HK-2 (cell line): ENCODE measurements at regions not wholly inside any gene's neighbourhood (a gene's known extent, or its start where the extent isn't known, plus 50 kb on each side); places are given as distances from the start of the nearest gene placed in this dataset.

Experiments
- DNase-seq: peaks from one replicate; pipeline ENCODE4 v3.0.0-alpha.2; 2018; ENCODE audit not compliant: unreplicated experiment

GRCh38 chr6:91812596-91813274, 1225.9 kb upstream of the MAP3K7 start:
- no peak for DNase-seq

- DNase-seq: no peak
Measured at GRCh38 chr6:91804981-91805380, 1218.1 kb upstream of the MAP3K7 start.

DNA sequence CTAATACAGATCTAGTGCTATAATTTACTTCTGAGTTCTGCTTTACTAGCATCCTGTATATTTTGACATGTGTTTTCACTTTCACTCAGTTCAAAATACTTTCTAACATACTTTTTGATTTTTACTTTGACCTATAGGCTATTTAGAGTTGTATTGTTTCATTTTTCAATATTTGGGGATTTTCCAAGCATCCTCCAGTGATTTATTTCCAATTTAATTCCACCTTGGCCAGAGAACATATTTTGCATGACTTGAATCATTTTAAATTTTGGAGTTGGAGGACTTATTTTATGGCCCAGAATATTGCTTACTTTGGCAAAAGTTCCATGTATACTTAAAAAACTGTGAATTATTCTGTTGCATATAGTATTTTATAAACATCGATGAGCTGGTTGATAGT, 1215.6 kb upstream of the MAP3K7 start:
- no peak for DNase-seq

- no peak for DNase-seq
Measured at GRCh38 chr6:91796603-91797002, 1209.7 kb upstream of the MAP3K7 start.

GRCh38 chr6:91788501-91788900, 1201.6 kb upstream of the MAP3K7 start:
- no peak for DNase-seq

DNA sequence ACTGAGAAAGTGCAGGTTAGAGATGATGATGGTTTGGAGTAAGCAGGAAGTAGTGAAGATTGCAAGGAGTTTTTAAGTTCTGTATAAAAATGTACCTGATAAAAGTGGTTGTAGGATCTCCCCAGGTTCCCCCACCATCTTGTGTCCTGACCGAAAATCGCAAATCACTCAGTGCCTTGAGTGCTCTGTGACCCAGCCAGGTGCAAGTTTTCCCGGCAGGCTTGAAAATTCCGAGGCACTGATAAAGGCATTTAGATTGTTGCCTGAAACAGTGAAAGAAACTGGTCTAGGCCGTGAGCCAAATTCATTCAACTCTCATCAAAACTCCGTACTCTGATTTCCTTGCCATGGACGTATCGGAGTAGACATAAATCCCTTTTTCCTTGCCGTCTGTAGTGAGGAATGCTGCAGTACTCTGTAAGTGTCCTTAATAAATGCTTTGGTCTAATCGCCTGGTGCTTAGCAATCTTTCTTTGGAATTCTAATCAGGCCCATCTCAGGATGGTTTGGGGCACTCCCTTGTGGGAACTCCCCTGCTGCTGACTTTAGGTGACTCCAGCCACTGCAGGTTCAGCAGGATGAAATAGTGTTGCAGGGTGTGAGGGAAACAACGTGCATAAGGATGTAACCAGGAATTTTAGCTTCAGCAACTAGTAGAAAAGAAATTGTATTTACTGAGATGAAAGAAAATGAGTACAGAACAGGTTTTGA, 1199.8 kb upstream of the MAP3K7 start:
- no peak for DNase-seq

DNA sequence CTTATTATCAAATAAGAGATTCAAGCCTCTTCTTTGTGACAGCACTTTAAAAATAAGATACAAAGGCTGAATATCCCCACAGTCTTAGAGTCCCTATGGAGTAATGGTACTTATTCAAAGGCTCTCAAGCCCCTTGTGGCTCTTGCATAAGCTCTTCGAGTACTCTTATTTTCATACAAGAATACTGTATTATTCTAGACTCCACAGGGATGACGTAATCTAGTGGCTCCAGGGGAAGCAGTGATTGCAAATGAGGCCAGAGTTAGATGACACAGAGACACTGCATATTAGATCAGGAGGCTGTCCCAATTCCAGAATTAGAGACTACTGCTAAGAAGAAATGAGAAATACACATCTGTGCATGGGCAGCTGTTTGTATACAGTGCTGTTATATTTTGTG, 1195.9 kb upstream of the MAP3K7 start:
- no peak for DNase-seq

DNA sequence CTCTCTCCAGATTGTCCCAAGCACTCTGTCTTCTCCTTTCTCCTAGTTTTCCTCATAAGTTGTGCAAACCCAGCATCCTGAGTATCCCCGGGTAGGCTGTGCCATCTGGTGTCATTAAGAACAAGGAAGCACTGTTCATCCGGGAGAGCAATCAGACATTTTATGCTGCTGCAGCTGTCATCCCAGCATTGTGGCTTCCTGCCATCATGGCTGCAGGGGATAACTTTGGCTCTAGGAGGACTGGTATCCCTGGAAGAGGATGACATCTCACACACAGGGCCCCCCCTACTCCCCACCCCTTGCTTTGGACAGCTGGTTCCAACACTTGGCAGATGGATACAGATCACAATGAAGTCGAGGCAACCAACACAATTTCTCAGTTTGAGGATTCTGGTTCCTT, 1195.1 kb upstream of the MAP3K7 start:
- no peak for DNase-seq

DNA sequence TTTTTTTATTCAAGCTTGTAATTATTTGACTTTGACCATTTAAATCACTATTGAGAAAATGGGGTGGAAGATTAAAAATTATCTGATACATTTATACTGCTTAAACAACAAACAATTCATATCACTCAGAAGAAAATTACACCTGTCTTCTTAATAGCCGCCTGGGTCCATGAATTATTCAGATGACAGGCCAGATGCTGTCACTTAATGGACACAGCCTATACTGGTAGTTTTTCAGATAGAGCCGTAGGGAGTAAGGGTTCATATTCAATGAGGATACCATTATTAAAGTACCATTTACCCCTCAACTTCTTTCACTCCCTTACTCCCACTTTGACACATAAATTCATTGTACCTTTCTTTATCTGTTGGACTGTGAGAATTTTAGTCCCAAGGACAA, 1193.4 kb upstream of the MAP3K7 start:
- DNase-seq: no peak

DNA sequence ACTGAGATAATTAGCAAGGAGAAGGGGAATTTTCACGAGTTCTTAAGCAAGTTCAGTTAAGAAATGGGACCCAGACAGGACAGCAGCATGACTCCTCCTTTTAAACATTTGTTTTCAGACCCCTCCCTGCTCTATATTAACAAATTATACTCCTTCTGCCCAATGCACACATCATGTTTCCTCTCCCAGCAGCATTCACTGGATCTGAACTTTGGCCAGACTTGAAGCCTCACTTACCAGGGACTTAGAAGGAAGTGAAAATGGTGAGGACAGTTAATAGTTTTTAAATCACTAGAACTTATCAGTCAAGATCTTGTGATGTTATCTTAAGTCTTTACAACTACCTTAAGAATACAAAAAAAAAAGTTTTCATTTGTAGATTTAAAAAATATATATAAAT, 1174.7 kb upstream of the MAP3K7 start:
- no peak for DNase-seq

DNA sequence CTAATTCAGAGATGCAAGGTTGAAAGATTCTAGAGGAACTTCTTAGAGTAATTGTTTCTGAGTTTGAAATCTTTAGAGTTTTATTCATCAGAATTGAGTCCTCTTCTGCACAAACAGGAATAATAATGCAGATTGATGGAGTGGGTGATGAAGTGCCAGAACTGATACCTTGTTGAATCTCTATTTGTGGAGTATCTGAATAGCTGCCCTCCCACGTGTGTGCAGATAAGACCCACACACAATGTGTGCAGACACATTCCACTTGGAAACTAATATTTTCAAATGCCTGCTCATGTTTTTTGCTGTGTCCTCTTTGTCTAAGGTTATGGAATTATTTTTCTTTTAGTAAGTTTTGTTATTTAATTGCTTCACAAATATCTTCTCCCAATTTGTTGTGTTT, 1167.8 kb upstream of the MAP3K7 start:
- DNase-seq: no peak

- no peak for DNase-seq
Measured at GRCh38 chr6:91751526-91751925, 1164.7 kb upstream of the MAP3K7 start.

- no peak for DNase-seq
Measured at GRCh38 chr6:91744566-91744965, 1157.7 kb upstream of the MAP3K7 start.

- DNase-seq: no peak
Measured at GRCh38 chr6:91743756-91744155, 1156.9 kb upstream of the MAP3K7 start.

DNA sequence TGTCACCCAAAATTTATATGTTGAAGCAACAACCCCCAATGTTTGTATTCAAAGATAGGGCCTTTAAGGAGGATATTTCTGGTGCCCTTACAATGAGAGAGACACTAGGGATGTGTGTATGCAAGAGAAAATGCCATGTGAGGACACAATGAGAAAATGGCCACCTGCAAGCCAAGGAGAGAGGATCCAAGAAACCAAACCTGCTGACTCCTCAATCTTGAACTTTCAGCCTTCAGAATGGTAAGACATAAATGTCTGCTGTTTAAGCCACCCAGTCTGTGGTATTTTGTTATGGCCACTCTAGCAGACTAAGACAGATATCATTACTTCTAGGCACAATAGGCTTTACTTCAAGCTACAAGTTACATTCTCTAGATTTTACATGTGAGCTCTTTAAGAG, 1145.1 kb upstream of the MAP3K7 start:
- DNase-seq: no peak

DNA sequence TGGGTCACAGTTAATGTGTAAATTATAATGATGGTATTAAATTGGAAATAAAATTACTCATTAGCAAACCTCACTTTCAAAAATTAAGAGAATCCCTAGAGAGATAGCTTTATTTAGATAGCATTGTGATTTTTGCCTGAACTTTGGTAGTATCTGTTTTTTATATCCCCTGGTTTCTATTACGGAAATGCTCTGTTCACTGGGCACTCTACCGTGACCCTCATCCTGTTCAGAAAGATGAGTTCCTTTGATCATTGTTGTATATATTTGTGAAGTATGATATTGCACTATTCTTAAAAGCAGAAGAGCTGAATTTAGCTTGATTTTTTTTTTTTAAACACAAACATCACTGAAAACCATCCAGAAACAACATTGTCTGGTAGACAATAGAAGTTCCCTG, 1143.8 kb upstream of the MAP3K7 start:
- DNase-seq: no peak

GRCh38 chr6:91720324-91720723, 1133.5 kb upstream of the MAP3K7 start:
- no peak for DNase-seq

DNA sequence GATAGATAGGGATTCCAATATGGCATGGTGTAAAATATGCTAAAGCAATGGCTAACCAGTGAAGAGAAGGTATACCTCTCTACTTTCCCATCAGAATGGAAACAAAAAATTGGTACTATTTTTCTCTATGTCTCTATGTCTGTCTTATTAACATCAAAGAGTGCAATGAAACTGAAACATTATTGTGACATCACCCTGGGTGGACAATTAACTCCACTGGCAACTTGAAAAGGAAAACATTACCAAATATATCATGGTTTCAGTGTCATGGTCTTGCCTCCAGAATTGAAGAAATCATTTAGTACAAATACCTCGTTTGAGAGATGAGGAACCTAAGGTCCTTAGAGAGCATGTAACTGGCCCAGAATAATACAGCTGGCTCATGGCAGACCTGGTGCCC, 1132.5 kb upstream of the MAP3K7 start:
- DNase-seq: no peak

GRCh38 chr6:91718198-91718597, 1131.3 kb upstream of the MAP3K7 start:
- DNase-seq: no peak

DNA sequence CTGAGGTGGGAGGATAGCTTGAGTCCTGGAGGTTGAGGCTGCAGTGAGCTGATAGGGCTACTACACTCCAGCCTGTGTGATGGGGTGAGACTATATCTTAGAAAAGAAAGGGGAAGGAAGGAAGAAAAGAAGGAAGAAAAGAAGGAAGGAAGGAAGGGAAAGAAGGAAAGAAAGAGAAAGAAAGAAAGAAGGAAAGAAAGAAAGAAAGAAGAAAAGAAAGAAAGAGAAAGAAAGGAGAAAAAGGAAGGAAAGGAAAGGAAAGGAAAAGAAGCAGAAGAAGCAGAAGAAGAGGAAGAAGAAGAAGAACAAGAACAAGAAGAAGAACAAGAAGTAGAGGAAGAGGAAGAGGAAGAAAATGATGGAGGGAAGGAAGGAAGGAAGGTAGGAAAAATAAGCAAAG, 1130.2 kb upstream of the MAP3K7 start:
- no peak for DNase-seq

DNA sequence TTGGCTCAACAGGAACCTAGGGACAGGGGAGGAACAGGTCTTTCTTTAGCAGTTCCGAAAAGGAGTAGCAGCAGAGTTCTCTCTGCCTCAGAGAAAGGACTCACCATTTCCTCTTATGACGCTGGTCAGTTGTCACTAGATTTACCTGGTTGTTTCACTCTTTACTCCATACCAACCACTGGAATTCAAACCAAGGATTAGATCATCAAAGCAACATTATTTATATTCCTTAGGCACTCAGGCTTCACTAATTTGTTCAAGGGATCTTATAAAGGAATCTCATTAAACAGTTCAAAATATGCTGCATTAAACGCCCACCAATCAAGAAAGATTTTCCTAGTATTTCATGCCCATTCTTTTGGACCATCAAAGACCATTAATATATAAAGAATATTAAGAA, 1129.5 kb upstream of the MAP3K7 start:
- DNase-seq: no peak

- DNase-seq: no peak
Measured at GRCh38 chr6:91715171-91715805, 1128.4 kb upstream of the MAP3K7 start.

DNA sequence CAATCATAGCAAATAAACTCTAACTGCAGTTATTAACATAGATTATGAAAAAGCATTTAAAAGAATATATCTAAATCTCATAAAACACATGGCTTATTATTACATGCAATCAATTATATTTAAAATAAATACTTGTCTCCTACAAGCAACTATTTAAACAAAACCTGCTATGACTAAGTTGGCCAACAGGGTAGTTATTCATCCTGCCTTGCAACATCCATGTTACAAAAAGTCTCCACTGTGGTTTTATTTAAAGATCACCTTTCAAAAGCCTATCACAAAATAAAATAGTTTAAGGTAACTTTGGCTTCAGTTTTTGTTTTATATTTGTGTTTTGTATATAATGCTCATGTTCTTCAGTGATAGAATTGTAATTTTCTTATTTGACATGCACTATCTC, 1127.0 kb upstream of the MAP3K7 start:
- DNase-seq: no peak
